H7 (cell line): ENCODE measurements at regions not wholly inside any gene's neighbourhood (a gene's known extent, or its start where the extent isn't known, plus 50 kb on each side); places are given as distances from the start of the nearest gene placed in this dataset.

Source experiments
- DNase-seq: peaks from one replicate; pipeline ENCODE4 v3.0.0; 2012
- H3K27me3 ChIP-seq: 2 replicates; pipeline ENCODE4 v1.6.0; 2011; ENCODE audit warnings: mild to moderate bottlenecking, low read length; ENCODE audit not compliant: control insufficient read depth, insufficient read depth
- H3K36me3 ChIP-seq: replicated peaks from 2 replicates; pipeline ENCODE4 v1.5.1; 2011; ENCODE audit warnings: low read length; ENCODE audit not compliant: control insufficient read depth, insufficient read depth
- H3K4me3 ChIP-seq: 2 replicates; pipeline ENCODE4 v1.5.1; 2011; ENCODE audit warnings: low read depth, mild to moderate bottlenecking, control low read depth, low read length, moderate library complexity; ENCODE audit not compliant: insufficient read depth

DNA sequence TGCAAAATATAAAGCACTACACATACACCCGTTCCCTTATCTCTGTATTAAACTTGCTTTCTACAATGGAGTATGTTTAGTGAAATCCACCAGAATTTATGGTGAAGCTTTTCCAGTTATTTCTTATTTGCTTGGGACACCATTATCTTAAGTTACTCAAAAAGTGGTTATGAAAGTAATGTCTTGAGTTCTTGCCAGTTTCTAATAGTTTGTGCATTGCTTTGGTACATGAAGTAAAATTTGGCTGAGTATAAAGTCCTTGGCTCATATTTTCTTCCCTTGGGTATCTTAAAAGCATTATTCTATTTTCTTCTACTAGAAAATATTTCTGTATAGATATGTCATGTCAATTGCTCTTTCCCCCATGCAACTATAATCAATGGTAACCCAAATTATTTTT is 85.2 kb downstream of the POLR1F start:
- no peaks in the 10 kb centered on the region for H3K36me3 ChIP-seq
- DNase-seq: no peak
- H3K27me3 ChIP-seq: no peaks in the 10 kb centered on the region
- H3K4me3 ChIP-seq: no peak overlapping the region

DNA sequence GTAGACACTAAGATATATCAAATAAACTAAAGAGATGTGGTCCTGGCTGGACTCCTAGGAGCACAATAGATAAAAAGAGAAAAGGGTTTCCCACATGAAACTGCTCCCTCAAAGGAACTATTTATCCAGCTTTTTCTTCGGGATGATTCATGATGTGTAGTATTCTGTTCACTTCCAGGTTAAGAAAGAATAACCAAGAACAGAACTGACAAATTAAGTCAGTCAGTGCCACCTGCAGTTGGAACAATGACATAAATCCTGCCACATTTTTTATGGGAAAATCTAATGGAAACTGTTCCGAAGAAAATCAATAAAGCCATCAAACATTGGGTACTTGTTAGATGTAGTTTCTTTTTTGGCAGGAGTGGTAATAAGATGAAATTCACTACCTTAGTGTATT is 87.1 kb downstream of the POLR1F start:
- DNase-seq: no peak
- H3K4me3 ChIP-seq: no peak overlapping the region
- no peaks in the 10 kb centered on the region for H3K36me3 ChIP-seq
- H3K27me3 ChIP-seq: no peaks in the 10 kb centered on the region

- Histone ChIP-seq H3K36me3 (no peaks in the 10 kb centered on the region), H3K4me3 (no peak overlapping the region), H3K27me3 (no peaks in the 10 kb centered on the region)
- DNase-seq: no peak
These were observed 88.4 kb downstream of the POLR1F start for GRCh38 chr7:19620470-19620869.

- DNase-seq: no peak
- no peaks in the 10 kb centered on the region for H3K36me3 ChIP-seq
- no peak overlapping the region for H3K4me3 ChIP-seq
- no peaks in the 10 kb centered on the region for H3K27me3 ChIP-seq
These were observed 89.7 kb downstream of the POLR1F start for GRCh38 chr7:19619122-19619521.

- Histone ChIP-seq H3K36me3 (no peaks in the 10 kb centered on the region), H3K27me3 (no peaks in the 10 kb centered on the region), H3K4me3 (no peak overlapping the region)
- DNase-seq: no peak
These were observed 90.9 kb downstream of the POLR1F start for GRCh38 chr7:19617901-19618300.

GRCh38 chr7:19610194-19610943 is 98.5 kb downstream of the POLR1F start:
- DNase-seq: no peak
- no peak overlapping the region for H3K4me3 ChIP-seq
- no peaks in the 10 kb centered on the region for H3K27me3 ChIP-seq
- no peaks in the 10 kb centered on the region for H3K36me3 ChIP-seq

DNA sequence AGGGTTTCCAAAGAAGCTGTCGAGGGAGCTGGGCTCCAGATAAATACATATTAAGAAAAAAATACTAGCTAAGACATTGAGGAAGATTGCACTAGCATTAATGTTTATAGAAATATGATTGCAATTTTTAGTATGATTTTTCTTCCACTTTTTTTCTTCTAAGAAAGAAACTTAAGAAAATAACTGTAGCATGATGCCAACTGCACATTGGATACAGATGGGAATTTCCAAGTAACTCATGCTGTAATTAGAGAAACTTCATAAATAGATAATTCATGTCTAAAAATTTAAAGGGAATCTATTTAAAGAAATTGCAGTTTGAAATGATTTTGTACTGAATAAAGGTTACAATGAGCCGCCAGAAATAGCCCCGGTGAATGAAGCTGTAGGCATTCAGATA is 119.4 kb downstream of the POLR1F start:
- H3K4me3 ChIP-seq: no peak overlapping the region
- H3K27me3 ChIP-seq: no peaks in the 10 kb centered on the region
- DNase-seq: no peak
- H3K36me3 ChIP-seq: no peaks in the 10 kb centered on the region

GRCh38 chr7:19587291-19587690 is 121.5 kb downstream of the POLR1F start:
- H3K4me3 ChIP-seq: no peak overlapping the region
- no peaks in the 10 kb centered on the region for H3K36me3 ChIP-seq
- peak; percentile 9 for DNase-seq
- H3K27me3 ChIP-seq: no peaks in the 10 kb centered on the region

- H3K4me3 ChIP-seq: no peak overlapping the region
- H3K36me3 ChIP-seq: no peaks in the 10 kb centered on the region
- no peaks in the 10 kb centered on the region for H3K27me3 ChIP-seq
- no peak for DNase-seq
These were observed 123.1 kb downstream of the POLR1F start for GRCh38 chr7:19585761-19586160.

DNA sequence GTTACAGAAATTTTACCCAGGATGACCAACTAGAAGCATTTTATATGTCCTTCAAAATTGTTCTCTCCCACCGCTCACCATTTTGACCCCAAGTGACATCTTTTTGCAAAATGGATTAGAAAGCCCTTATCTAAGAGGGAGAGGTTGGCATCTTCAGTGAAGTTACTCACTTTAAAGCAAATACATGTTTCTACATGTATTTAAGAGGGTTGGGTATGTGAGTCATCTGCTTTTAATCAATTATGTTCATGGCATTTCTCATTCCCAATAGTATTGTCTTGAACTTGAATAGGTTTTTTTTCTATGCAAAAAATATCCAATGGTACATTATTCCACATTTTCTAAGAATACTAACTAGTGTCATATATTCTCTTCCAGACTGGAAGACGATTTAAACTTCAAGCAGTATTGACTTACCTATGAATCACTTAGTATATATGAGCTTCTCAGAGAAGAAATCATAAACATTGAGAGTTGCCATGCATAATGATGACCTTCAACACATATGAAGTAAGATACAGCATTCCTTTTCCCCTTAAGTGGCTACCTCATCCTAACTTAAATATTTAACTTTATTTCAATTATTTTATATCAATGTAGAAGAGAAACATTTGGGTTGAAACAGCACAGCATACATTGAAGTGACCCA is 132.8 kb downstream of the POLR1F start:
- no peaks in the 10 kb centered on the region for H3K27me3 ChIP-seq
- no peak for DNase-seq
- no peaks in the 10 kb centered on the region for H3K36me3 ChIP-seq
- no peak overlapping the region for H3K4me3 ChIP-seq

DNA sequence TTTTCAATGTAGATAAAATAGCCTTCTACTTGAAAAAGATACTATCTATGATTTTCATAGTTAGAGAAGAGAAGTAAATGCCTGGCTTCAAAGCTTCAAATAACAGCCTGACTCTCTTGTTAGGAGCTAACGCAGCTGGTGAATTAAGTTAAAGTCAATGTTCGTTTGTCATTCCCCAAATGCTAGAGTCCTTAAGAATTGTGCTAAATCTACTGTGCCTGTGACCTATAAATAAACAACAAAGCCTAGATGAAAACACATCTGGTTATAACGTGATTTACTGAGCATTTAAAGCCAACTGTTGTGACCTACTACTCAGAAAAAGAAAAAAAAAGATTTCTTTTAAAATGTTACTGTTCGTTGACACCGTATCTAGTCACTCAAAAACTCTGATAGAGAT is 134.7 kb downstream of the POLR1F start:
- Histone ChIP-seq H3K27me3 (no peaks in the 10 kb centered on the region), H3K4me3 (no peak overlapping the region), H3K36me3 (no peaks in the 10 kb centered on the region)
- no peak for DNase-seq

DNA sequence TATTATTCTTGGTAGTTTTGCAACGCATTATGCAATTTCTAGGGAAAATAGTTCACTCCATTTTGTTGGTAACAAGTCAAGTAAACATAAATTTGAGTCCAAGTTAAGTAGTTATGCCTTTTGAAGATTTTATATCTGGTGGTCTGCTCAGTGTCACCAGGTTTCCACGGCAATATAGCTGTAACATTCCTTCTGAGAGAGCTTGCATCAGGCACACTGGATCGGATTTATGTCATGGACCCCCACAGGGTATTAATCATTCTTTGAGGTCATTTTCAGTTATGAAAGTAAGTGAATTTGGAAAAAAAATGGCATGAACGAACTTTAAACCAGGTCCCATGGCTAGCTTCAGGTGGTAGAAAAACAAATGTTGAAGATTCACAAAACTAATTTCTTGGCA is 136.3 kb downstream of the POLR1F start:
- H3K27me3 ChIP-seq: no peaks in the 10 kb centered on the region
- no peak overlapping the region for H3K4me3 ChIP-seq
- no peak for DNase-seq
- H3K36me3 ChIP-seq: no peaks in the 10 kb centered on the region

GRCh38 chr7:19567011-19567410 is 141.8 kb downstream of the POLR1F start:
- Histone ChIP-seq H3K36me3 (no peaks in the 10 kb centered on the region), H3K4me3 (no peak overlapping the region), H3K27me3 (no peaks in the 10 kb centered on the region)
- no peak for DNase-seq

DNA sequence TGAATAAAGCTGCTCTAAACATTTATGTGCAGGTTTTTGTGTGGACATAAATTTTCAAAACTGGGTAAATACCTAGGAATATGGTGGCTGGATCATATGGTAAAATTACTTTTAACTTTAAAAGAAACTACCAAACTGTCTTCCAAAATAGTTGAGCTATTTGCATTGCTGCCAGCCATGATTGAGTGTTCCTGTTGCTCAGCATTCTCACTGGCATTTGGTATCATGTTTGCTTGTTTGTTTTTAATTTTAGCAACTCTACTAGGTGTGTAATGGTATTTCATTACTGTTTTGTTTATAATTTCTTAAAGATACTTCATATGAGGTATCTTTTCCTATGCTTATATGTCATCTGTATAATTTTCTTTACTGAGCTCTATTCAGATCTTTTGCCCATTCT is 143.2 kb downstream of the POLR1F start:
- no peaks in the 10 kb centered on the region for H3K36me3 ChIP-seq
- DNase-seq: no peak
- H3K27me3 ChIP-seq: no peaks in the 10 kb centered on the region
- H3K4me3 ChIP-seq: no peak overlapping the region

GRCh38 chr7:19561121-19561805 is 147.6 kb downstream of the POLR1F start:
- DNase-seq: no peak
- no peak overlapping the region for H3K4me3 ChIP-seq
- no peaks in the 10 kb centered on the region for H3K36me3 ChIP-seq
- no peaks in the 10 kb centered on the region for H3K27me3 ChIP-seq
